ENCODE measurements at regions not wholly inside any gene's neighbourhood (a gene's known extent, or its start where the extent isn't known, plus 50 kb on each side); places are given as distances from the start of the nearest gene placed in this dataset.

DNA sequence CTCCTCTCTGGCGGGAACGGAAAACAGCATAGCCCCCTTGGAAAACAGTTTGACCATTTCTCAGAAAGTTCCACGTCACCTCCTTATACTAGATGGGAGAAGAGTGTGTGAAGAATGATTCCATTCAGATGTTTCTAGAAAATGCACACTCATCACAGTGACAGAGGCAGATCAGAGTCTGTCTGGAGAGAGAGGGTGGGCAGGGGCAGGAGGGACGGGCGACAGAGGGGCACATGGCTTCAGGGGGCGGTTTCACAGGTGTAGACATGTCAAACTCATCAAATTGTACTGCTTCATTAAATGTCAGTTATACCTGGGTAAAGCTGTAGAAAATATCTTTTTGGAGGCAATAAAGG lies 88.8 kb upstream of the TAF1B start:
- Histone ChIP-seq H3K9ac (ENCODE audit: low read length) (no peak overlapping the region), H2BK15ac (ENCODE audit: low read depth, poor library complexity, severe bottlenecking) (no peak overlapping the region), H3K4me2 (ENCODE audit: low read length, poor library complexity, severe bottlenecking) (no peak overlapping the region), H2BK5ac (ENCODE audit: low read depth, low read length, poor library complexity, severe bottlenecking) (no peak overlapping the region), H4K91ac (ENCODE audit: low read length) (no peak overlapping the region), H4K8ac (ENCODE audit: low read length) (no peak overlapping the region), H3K27ac (ENCODE audit: low read length, poor library complexity, severe bottlenecking) (no peak overlapping the region), H2AK5ac (ENCODE audit: low read length, severe bottlenecking) (no peak overlapping the region), H3K36me3 (ENCODE audit: control insufficient read depth in 1 of 2, insufficient read depth in 2 of 2, low read depth in 1 of 2, low read length in 2 of 2) (no peaks in the 10 kb centered on the region), H2AFZ (ENCODE audit: low read depth, low read length) (no peak overlapping the region), H3K18ac (ENCODE audit: low read depth in 1 of 2, low read length in 2 of 2) (no peak overlapping the region), H3K27me3 (ENCODE audit: control insufficient read depth in 1 of 2, insufficient read depth in 1 of 2, low read length in 2 of 2) (peaks cover 0 to 12% of the 10 kb centered on the region in 2 experiments), H3K14ac (ENCODE audit: low read length in 2 of 2) (no peak overlapping the region), H3K4ac (ENCODE audit: low read depth in 1 of 2, low read length in 2 of 2) (no peak overlapping the region), H3K23ac (ENCODE audit: low read length in 2 of 2) (no peak overlapping the region), H3K4me3 (ENCODE audit: insufficient read depth in 1 of 2, low read depth in 1 of 2, low read length in 2 of 2) (no peak overlapping the region), H2BK120ac (ENCODE audit: low read depth, low read length) (no peak overlapping the region), H2BK12ac (ENCODE audit: low read length in 2 of 2) (no peak overlapping the region), H3K79me1 (replicated peaks; ENCODE audit: low read length, poor library complexity, severe bottlenecking) (no peaks in the 10 kb centered on the region), H3K4me1 (ENCODE audit: control insufficient read depth, insufficient read depth, low read depth, low read length) (peaks cover 37% of the 10 kb centered on the region), H3K9me3 (ENCODE audit: control insufficient read depth, low read length) (no peaks in the 10 kb centered on the region)
- DNase-seq, result no peak
- 96% methylated on average over 3 of the region's 6 CpGs for WGBS

DNA sequence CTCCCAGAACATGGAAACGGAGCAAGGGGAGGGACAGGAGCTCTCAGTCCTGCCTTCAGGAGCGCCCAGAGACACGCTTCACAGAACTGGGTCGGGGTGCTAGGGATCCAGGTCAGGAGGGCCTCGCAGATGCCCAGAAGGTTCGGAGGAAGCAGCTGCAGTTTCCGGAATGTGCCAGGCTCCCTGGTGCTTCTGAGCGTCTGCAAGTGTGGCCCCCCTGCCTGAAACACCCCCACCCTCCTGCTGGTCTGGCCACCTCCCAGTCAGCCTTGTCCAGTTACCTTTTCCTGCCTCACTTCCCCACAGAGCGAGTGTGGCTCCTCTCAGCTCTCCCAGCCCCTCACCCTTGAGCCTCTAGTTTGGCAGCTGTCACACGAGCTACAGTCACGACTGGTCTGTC lies 88.3 kb upstream of the TAF1B start:
- Histone ChIP-seq H3K27me3 (ENCODE audit: control insufficient read depth in 1 of 2, insufficient read depth in 1 of 2, low read length in 2 of 2) (peaks cover 0 to 12% of the 10 kb centered on the region in 2 experiments), H2BK120ac (ENCODE audit: low read depth, low read length) (no peak overlapping the region), H4K91ac (ENCODE audit: low read length) (no peak overlapping the region), H3K14ac (ENCODE audit: low read length in 2 of 2) (peak overlapping the region in 1 of 2 experiments; percentile 28), H3K4ac (ENCODE audit: low read depth in 1 of 2, low read length in 2 of 2) (peak overlapping the region in 1 of 2 experiments; percentile 7), H3K79me1 (replicated peaks; ENCODE audit: low read length, poor library complexity, severe bottlenecking) (no peaks in the 10 kb centered on the region), H3K27ac (ENCODE audit: low read length, poor library complexity, severe bottlenecking) (no peak overlapping the region), H4K8ac (ENCODE audit: low read length) (no peak overlapping the region), H2AFZ (ENCODE audit: low read depth, low read length) (no peak overlapping the region), H3K9me3 (ENCODE audit: control insufficient read depth, low read length) (no peaks in the 10 kb centered on the region), H3K23ac (ENCODE audit: low read length in 2 of 2) (no peak overlapping the region), H3K4me3 (ENCODE audit: insufficient read depth in 1 of 2, low read depth in 1 of 2, low read length in 2 of 2) (no peak overlapping the region), H3K36me3 (ENCODE audit: control insufficient read depth in 1 of 2, insufficient read depth in 2 of 2, low read depth in 1 of 2, low read length in 2 of 2) (no peaks in the 10 kb centered on the region), H2BK15ac (ENCODE audit: low read depth, poor library complexity, severe bottlenecking) (no peak overlapping the region), H3K4me1 (ENCODE audit: control insufficient read depth, insufficient read depth, low read depth, low read length) (peaks cover 37% of the 10 kb centered on the region), H3K4me2 (ENCODE audit: low read length, poor library complexity, severe bottlenecking) (no peak overlapping the region), H2BK12ac (ENCODE audit: low read length in 2 of 2) (peak overlapping the region in 1 of 2 experiments; percentile 21), H2AK5ac (ENCODE audit: low read length, severe bottlenecking) (no peak overlapping the region), H2BK5ac (ENCODE audit: low read depth, low read length, poor library complexity, severe bottlenecking) (no peak overlapping the region), H3K18ac (ENCODE audit: low read depth in 1 of 2, low read length in 2 of 2) (peak overlapping the region in 1 of 2 experiments; percentile 29), H3K9ac (ENCODE audit: low read length) (no peak overlapping the region)
- DNase-seq, result no peak
- WGBS, result 85% methylated on average over 11 of the region's 11 CpGs

DNA sequence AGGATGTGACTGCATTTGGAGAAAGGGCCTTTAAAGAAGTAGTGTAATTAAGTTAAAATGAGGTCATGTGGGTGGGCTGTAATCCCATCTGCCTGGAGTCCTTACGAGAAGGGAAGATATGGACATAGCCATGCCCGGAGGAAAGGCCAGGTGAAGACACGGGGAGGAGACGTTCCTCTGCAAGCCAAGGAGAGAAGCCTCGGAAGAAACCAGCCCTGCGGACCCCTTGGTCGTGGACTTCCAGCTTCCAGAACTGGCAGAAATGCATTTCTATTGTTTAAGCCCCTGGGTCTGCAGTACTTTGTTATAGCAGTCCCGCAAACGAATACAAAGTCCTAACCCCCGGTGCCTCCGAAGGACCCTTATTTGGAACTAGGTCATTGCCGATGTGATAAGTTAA lies 87.6 kb upstream of the TAF1B start:
- no peak overlapping the region for H2AFZ ChIP-seq (ENCODE audit: low read depth, low read length)
- no peak overlapping the region for H3K14ac ChIP-seq (ENCODE audit: low read length in 2 of 2)
- no peak overlapping the region for H3K9ac ChIP-seq (ENCODE audit: low read length)
- no peak overlapping the region for H2BK12ac ChIP-seq (ENCODE audit: low read length in 2 of 2)
- no peaks in the 10 kb centered on the region for H3K9me3 ChIP-seq (ENCODE audit: control insufficient read depth, low read length)
- H4K8ac ChIP-seq (ENCODE audit: low read length), result no peak overlapping the region
- no peaks in the 10 kb centered on the region for H3K79me1 ChIP-seq (replicated peaks; ENCODE audit: low read length, poor library complexity, severe bottlenecking)
- H3K27ac ChIP-seq (ENCODE audit: low read length, poor library complexity, severe bottlenecking), result no peak overlapping the region
- no peaks in the 10 kb centered on the region for H3K36me3 ChIP-seq (ENCODE audit: control insufficient read depth in 1 of 2, insufficient read depth in 2 of 2, low read depth in 1 of 2, low read length in 2 of 2)
- H2AK5ac ChIP-seq (ENCODE audit: low read length, severe bottlenecking), result no peak overlapping the region
- no peak for DNase-seq
- H2BK5ac ChIP-seq (ENCODE audit: low read depth, low read length, poor library complexity, severe bottlenecking), result no peak overlapping the region
- H3K27me3 ChIP-seq (ENCODE audit: control insufficient read depth in 1 of 2, insufficient read depth in 1 of 2, low read length in 2 of 2), result peaks cover 0 to 12% of the 10 kb centered on the region in 2 experiments
- H4K91ac ChIP-seq (ENCODE audit: low read length), result no peak overlapping the region
- H3K4me1 ChIP-seq (ENCODE audit: control insufficient read depth, insufficient read depth, low read depth, low read length), result peaks cover 37% of the 10 kb centered on the region
- H3K4me2 ChIP-seq (ENCODE audit: low read length, poor library complexity, severe bottlenecking), result no peak overlapping the region
- whole genome bisulfite sequencing, result 97% methylated on average over 12 of the region's 12 CpGs
- no peak overlapping the region for H3K23ac ChIP-seq (ENCODE audit: low read length in 2 of 2)
- no peak overlapping the region for H2BK120ac ChIP-seq (ENCODE audit: low read depth, low read length)
- no peak overlapping the region for H2BK15ac ChIP-seq (ENCODE audit: low read depth, poor library complexity, severe bottlenecking)
- H3K4ac ChIP-seq (ENCODE audit: low read depth in 1 of 2, low read length in 2 of 2), result no peak overlapping the region
- no peak overlapping the region for H3K4me3 ChIP-seq (ENCODE audit: insufficient read depth in 1 of 2, low read depth in 1 of 2, low read length in 2 of 2)
- no peak overlapping the region for H3K18ac ChIP-seq (ENCODE audit: low read depth in 1 of 2, low read length in 2 of 2)

DNA sequence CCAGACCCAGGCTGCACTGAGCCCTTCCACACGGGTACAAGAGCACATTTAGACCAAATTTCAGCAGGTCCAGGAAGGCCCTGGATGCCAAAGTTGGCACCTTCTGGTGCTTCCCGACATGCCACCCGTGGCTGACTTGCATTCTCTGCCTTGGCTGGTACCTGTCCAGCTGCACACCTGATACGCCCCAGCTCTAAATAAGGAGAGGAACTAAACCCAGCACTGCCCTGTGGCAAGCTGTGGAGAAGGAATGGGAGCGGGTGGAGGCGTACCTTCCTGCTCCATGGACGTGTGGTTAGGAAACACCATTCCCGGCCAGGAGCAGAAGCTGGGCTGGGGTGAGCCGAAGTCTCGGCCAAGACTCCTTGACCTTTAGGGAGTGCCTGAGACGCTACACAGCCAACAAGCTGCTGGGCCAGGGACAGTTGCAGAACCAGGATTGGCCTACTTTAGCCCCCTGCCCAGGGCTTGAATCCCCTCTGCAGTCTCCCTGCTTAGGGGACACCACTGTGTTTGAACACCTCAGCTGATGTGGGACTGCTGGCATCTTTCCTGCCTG lies 86.5 kb upstream of the TAF1B start:
- Histone ChIP-seq H3K4ac (ENCODE audit: low read depth in 1 of 2, low read length in 2 of 2) (no peak overlapping the region), H3K14ac (ENCODE audit: low read length in 2 of 2) (peak overlapping the region in 1 of 2 experiments; percentile 71), H3K27me3 (ENCODE audit: control insufficient read depth in 1 of 2, insufficient read depth in 1 of 2, low read length in 2 of 2) (peaks cover 0 to 12% of the 10 kb centered on the region in 2 experiments), H2BK120ac (ENCODE audit: low read depth, low read length) (no peak overlapping the region), H4K91ac (ENCODE audit: low read length) (peak overlapping the region; percentile 61), H3K18ac (ENCODE audit: low read depth in 1 of 2, low read length in 2 of 2) (peak overlapping the region; percentile 59 to 80), H2BK12ac (ENCODE audit: low read length in 2 of 2) (peak overlapping the region; percentile 38 to 78), H3K23ac (ENCODE audit: low read length in 2 of 2) (no peak overlapping the region), H3K9ac (ENCODE audit: low read length) (peak overlapping the region; percentile 78), H3K9me3 (ENCODE audit: control insufficient read depth, low read length) (no peaks in the 10 kb centered on the region), H3K4me3 (ENCODE audit: insufficient read depth in 1 of 2, low read depth in 1 of 2, low read length in 2 of 2) (peak overlapping the region in 1 of 2 experiments; percentile 66), H3K4me1 (ENCODE audit: control insufficient read depth, insufficient read depth, low read depth, low read length) (peaks cover 37% of the 10 kb centered on the region), H2AK5ac (ENCODE audit: low read length, severe bottlenecking) (peak overlapping the region; percentile 55), H3K79me1 (replicated peaks; ENCODE audit: low read length, poor library complexity, severe bottlenecking) (no peaks in the 10 kb centered on the region), H2AFZ (ENCODE audit: low read depth, low read length) (no peak overlapping the region), H2BK5ac (ENCODE audit: low read depth, low read length, poor library complexity, severe bottlenecking) (no peak overlapping the region), H4K8ac (ENCODE audit: low read length) (peak overlapping the region; percentile 75), H3K27ac (ENCODE audit: low read length, poor library complexity, severe bottlenecking) (no peak overlapping the region), H3K4me2 (ENCODE audit: low read length, poor library complexity, severe bottlenecking) (no peak overlapping the region), H3K36me3 (ENCODE audit: control insufficient read depth in 1 of 2, insufficient read depth in 2 of 2, low read depth in 1 of 2, low read length in 2 of 2) (no peaks in the 10 kb centered on the region), H2BK15ac (ENCODE audit: low read depth, poor library complexity, severe bottlenecking) (no peak overlapping the region)
- no peak for DNase-seq
- WGBS, result 92% methylated on average over 11 of the region's 11 CpGs
